GM19035 (cell line): ENCODE measurements at regions not wholly inside any gene's neighbourhood (a gene's known extent, or its start where the extent isn't known, plus 50 kb on each side); places are given as distances from the start of the nearest gene placed in this dataset.
A peak's percentile ranks its signal among the peaks of the same experiment; 100 is the strongest.

Source experiments
- ATAC-seq: cut with Tn5 transposase; IDR thresholded peaks from one replicate; pipeline ENCODE4 v1.9.1; 2021; ENCODE audit not compliant: unreplicated experiment

DNA sequence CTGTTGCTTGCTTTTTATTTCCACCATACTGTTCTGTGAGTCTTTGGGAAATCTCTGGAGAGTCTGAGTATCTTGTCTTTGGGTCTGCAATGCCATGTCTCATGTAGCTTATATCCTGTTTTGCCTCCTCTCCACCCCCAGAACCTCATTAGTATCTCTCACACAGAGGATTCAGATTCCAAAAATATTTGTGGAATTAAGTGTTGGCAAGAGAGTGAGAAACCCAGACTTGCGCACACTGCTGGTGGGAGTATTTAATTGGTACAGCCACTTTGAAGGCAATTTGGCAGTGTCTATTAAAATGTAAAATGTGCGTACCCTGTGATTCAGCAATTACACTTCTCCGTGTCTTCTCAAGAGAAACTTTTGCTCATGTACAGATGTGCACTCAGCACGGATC lies 68.6 kb downstream of the ZNF621 start:
- no peak for ATAC-seq

GRCh38 chr3:40597441-40597840 lies 72.7 kb downstream of the ZNF621 start:
- ATAC-seq: no peak

- ATAC-seq: no peak
Observed at GRCh38 chr3:40598338-40598737, 73.6 kb downstream of the ZNF621 start.

DNA sequence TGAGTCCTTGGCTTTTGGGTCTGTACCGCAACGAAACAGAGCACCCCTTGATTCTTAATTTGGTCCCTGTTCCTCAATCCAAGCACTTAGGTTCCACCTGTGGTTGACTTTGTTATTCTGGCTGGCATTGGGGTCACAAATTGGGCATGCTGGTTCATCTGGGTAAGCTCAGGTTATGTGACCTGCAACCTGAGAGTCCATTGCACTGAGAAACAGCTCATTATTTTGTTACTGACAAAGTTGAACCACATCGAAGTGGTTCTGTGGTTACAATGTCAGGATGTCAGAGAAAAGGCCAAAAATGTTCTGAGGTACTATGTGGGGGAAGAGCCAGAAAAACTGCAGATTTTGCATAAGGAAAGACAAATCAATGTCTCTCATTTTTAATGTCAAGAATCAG lies 74.2 kb downstream of the ZNF621 start:
- ATAC-seq: no peak

DNA sequence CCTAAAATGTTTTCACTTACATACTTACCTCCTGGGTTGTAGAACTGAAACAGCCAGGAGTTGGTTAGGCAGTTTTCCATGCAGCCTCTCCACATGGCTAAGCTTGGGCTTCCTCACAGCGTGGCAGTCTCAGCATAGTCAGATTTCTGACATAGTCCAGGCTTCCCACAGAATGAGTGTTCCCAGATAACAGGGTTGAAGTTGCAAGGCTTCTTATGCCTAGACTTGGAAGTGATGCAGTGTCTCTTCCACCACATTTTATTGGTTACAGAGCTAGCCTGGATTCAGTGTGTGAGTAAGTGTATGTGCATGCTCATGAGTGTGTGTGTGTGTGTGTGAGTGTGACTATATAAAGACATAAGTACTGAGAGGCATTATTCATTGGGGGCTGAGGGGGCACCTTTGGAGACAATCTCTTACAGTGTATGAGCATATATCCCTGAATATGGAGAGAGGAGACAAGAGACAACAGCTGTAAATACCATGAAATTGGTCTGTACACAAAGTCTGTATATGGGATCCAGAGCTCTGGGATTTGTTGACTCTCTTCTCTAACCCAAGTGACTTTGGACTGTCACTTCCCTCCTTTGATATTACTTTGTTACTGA lies 78.1 kb downstream of the ZNF621 start:
- no peak for ATAC-seq

- ATAC-seq: no peak
Observed at GRCh38 chr3:40605960-40606359, 81.2 kb downstream of the ZNF621 start.

GRCh38 chr3:40608091-40608490 lies 83.3 kb downstream of the ZNF621 start:
- ATAC-seq: no peak

GRCh38 chr3:40613306-40613705 lies 88.5 kb downstream of the ZNF621 start:
- no peak for ATAC-seq

DNA sequence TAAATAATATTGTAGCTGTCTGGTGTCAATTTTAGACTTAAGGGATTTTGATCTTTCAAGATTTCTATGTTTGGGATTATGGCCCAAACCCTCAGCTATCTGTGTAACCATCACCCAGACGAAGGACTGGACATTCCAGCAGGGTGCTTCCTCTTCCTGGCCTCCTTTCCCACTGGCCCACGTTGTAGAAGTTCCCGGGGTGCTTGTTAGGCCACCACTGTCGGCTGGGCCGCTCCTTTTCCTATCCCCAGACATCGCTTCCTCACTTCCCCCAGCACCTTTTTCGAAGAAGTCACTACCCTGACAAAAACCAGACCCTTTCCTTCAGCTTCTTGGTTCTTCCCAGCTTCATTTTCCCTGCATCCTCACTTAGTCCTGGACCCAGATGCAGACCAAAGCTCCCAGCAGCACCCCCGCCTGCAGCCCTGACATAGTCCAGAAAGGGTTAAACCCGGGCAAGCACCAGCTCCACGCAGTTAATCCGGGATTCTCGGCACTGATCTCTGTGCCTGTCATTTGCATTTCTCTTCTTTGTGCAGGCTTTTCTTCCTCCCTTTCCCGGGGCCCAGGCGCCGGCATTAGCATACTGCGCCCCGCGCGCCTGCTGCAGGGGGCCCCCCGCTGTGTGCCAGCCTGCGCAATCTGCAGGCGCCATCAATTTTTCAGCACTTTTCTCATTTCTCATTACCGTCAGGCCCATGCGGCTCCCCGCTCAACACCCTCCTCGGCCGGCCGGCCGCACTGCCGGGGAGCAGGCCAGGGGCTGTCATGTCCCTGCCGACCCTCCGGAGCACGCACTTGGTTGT lies 90.6 kb downstream of the ZNF621 start:
- no peak for ATAC-seq

DNA sequence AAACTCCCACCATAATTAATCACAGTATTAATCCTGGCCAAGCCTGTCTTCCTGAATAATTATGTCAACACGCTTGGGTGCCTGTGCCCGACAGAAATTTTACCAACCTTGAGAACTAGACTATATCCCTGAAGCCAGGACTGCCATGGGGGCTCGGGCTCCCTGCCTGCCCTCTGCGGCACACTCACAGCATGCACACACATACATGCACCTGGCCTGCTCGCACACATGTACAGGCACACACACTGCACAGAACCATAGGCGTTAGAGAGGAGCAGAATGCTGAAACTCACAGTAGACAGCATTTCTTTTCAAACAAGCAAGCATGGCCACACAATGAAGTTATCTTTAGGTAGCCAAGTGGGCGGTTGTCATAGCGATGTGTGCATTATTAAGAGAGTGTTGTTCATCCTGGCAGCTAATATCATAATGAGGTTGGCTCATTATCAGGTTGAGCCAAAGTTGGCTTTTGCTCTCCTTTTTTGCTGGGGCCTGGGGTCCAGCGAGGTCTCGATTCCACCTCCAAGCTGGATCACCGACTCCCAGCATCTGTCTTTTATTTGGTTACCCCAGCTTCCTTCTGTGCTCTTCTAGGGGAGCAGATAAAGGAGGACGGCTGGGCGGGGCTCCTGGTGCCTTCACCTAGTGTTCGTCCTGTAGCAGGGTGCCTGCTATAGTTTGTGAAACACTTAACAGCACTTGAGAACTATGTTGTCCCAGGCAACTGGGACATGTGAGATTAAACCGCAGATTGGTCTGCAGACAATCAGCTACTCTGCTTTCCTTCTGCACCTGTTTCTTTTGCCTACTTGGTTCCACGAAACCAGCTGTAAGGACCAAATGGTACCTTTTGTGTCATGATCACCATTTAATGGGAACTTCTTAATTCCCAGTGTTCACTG lies 91.4 kb downstream of the ZNF621 start:
- no peak for ATAC-seq

- ATAC-seq: no peak
Observed at GRCh38 chr3:40617084-40617483, 92.3 kb downstream of the ZNF621 start.

DNA sequence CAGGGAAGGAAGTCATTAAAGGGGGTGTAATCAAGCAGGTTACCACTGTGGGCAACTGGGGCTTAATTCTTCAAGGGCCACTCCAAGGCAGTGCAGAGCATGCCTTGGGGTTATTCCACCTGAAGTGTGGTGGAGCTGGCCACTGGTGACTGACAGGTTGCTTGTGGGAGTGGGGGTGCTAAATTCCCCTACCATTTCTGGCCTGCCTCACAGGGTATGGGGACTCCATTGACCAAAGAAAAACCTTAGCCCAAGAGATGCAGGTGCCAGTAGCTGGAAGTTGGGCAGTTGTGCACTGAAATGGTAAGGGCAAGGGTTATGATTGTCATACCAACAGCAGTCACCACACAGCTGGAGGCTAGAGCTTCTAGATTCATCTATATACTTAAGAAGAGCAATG lies 93.4 kb downstream of the ZNF621 start:
- ATAC-seq: no peak

GRCh38 chr3:40620151-40620550 lies 95.4 kb downstream of the ZNF621 start:
- no peak for ATAC-seq

GRCh38 chr3:40621252-40621651 lies 96.5 kb downstream of the ZNF621 start:
- no peak for ATAC-seq

DNA sequence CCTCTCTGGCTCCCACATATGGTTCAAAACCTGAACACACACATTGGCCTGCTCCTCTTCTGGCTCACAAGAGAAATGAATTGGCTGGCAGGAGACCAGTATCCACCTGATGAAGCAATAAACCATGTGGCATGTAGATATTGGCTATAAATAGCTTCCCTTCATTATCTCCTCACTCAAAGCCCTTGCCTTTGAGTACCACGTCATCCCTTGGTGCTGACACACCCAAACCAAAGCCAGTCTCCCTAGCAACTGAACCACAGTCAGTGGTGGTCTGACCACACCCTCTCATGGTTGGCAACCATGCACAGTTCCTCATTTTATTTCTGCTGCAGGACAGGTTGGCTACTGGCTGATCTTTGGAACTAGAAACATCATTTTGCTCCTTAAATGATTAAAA lies 98.8 kb downstream of the ZNF621 start:
- ATAC-seq: peak; percentile 87

DNA sequence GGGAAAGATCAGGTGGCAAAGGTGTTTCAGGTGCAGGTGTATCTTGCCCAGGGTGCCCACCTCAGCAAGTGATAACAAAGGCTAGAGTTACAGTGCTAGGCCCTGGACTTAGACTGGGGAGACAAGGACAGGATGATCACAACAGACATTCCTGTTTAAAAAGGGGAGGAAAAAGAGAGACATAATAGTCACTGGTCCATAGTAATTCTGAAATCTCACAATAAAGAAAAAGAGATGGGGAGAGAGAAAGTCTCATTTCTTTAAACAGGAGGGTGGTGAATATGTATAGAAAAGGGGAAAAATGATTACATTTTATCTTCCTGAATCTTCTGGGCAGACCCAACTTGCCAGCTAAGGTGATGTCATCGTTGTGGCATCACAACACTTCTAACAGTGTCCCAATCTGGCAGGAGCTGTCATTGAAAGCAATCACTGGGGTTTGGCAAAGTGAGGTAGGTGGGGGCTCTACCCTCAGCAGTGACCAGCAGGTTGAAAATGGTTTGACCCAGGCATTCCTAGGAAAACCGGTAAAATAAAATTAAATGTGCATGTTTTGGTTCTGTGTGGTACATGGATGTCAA lies 99.5 kb downstream of the ZNF621 start:
- no peak for ATAC-seq

- no peak for ATAC-seq
Observed at GRCh38 chr3:40627095-40627494, 102.3 kb downstream of the ZNF621 start.

DNA sequence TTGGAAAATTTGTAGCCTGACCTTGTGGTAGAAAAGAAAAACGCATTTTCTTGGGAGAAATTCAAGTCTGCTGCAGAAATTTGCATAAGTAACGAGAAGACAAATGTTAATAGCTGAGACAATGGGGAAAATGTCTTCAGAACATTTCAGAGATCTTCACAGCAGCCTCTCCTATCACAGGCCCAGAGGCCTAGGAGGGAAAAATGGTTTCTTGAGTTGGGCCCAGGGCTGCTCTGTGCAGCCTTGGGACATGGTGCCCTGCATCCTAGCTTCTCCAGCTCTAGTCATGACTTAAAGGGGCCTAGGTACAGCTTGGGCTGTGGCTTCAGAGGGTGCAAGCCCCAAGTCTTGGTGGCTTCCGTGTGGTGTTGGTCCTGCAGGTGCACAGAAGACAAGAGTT lies 104.2 kb downstream of the ZNF621 start:
- ATAC-seq: no peak

DNA sequence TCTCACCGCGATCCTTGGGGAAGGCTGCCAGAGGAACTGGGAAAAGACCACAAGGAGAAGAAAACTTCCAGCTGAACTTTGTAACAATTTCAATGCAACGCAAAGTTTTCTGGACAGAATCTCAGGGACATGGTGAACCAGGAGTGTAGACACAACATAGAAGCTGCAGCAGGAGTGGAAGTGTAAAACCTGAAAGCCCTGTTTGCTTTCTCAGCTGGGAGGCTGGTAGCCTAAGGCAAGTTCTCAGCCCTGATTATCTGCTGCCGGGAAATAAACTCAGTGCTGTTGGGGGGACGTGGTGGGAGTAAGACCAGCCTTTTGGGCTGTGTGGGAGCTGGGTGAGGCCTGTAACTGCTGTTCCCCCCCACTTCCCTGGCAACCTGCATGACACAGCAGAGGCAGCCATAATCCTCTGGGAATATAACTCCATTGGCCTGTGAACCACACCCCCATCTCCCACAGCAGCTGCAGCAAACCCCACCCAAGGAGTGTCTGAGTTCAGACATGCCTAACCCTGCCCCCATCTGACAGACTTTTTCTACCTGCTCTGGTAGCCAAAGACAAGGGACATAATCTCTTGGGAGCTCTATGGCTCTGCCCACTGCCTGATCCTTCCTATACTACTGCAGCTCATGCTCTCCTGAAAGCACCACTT lies 106.7 kb downstream of the ZNF621 start:
- ATAC-seq: no peak

DNA sequence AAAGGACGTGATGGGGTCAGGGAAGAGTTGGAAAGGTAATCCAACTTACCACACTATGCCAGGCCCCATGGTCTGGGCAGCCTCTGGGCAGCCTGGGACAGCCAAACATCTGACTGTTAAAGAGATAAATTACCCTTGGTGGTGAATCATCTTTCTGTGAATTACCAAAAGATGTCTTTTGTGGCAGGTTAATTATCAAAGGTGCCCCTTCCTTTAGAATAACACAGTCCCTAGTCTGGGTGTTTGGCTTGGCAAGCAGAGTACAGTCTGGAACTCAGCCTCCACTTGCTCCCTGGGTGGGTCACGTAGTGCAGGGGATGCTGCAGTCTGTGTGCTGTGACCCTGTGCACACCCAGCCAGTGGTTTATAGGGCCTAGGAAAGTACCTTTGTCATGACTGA lies 113.1 kb downstream of the ZNF621 start:
- ATAC-seq: no peak

DNA sequence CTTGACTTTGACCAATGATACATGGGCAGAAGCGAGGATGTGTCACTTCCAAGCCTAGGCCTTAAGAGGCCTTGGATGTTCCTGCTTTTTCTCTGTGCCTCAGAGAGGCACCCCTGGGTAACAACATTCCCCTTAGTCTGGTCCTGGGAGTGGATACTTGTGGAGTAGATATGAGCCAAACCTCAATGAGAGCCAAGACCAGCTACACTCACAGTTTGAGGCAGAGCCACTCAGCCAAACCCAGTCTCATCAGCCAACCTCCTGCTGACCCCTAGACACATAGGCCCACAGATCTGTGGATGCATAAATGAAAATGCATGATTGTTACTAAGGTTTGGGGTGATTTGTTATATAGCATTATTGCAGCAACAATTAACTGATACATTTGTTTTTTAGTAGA lies 114.2 kb downstream of the ZNF621 start:
- no peak for ATAC-seq
